Small intestine (tissue), 7 donors: ENCODE measurements at regions not wholly inside any gene's neighbourhood (a gene's known extent, or its start where the extent isn't known, plus 50 kb on each side); places are given as distances from the start of the nearest gene placed in this dataset.
"Not testable (repeated sequence)": the region's sequence is repeated elsewhere in the genome, so short reads cannot be mapped to it uniquely, and the experiment has no call there.

Source experiments
- DNase-seq, 2 donors: peaks; one replicate each; pipeline versions ENCODE4 v3.0.0 to v3.0.0-alpha.2; 2013
- FAIRE-seq: peaks from 2 replicates; lab custom pipeline; 2012; peaks lifted over from hg19 to GRCh38; lab: Jason Lieb, UNC
- H3K27ac ChIP-seq, 3 donors: one replicate each; pipeline ENCODE4 v1.5.1; 2013; ENCODE audit warnings: low read length in 2 of 3, mild to moderate bottlenecking in 2 of 3, control low read depth in 1 of 3, inconsistent platforms in 1 of 3, low read depth in 1 of 3, moderate library complexity in 1 of 3
- H3K27me3 ChIP-seq, 3 donors: one replicate each; pipeline ENCODE4 v1.6.1; 2013; ENCODE audit warnings: low read length in 3 of 3, inconsistent platforms in 1 of 3; ENCODE audit not compliant: control insufficient read depth in 3 of 3, insufficient read depth in 3 of 3
- H3K36me3 ChIP-seq, 3 donors: one replicate each; pipeline ENCODE4 v1.6.1; 2013; ENCODE audit warnings: low read length in 3 of 3, inconsistent platforms in 1 of 3, low read depth in 1 of 3, mild to moderate bottlenecking in 1 of 3, moderate library complexity in 1 of 3; ENCODE audit not compliant: control insufficient read depth in 3 of 3, insufficient read depth in 2 of 3
- H3K4me1 ChIP-seq, 3 donors: one replicate each; pipeline ENCODE4 v1.6.1; 2013; ENCODE audit warnings: low read length in 2 of 3, inconsistent platforms in 1 of 3, low read depth in 1 of 3, mild to moderate bottlenecking in 1 of 3, moderate library complexity in 1 of 3; ENCODE audit not compliant: control insufficient read depth in 3 of 3, insufficient read depth in 2 of 3
- H3K4me3 ChIP-seq, 3 donors: one replicate each; pipeline ENCODE4 v1.5.1; 2013; ENCODE audit warnings: low read length in 3 of 3, control low read depth in 1 of 3, inconsistent platforms in 1 of 3, low read depth in 1 of 3, mild to moderate bottlenecking in 1 of 3, moderate library complexity in 1 of 3
- H3K9me3 ChIP-seq, 2 donors: one replicate each; pipeline ENCODE4 v1.6.1; 2013; ENCODE audit warnings: low read depth in 1 of 2, low read length in 1 of 2; ENCODE audit not compliant: control insufficient read depth in 2 of 2, insufficient read depth in 1 of 2
- WGBS, 3 donors: extraction: QIAGEN DNeasy Blood & Tissue Kit; methylation state at CpG; one replicate each; pipeline ENCODE4 v1.1.7; 2013; 5-methylcytosine and 5-hydroxymethylcytosine counted together
- donor health status: healthy with polysubstance abuse.
- donor health status: control.
- donor health status: control.
- donor health status: Bipolar disorder and iron deficiency.
- donor health status: healthy.

DNA sequence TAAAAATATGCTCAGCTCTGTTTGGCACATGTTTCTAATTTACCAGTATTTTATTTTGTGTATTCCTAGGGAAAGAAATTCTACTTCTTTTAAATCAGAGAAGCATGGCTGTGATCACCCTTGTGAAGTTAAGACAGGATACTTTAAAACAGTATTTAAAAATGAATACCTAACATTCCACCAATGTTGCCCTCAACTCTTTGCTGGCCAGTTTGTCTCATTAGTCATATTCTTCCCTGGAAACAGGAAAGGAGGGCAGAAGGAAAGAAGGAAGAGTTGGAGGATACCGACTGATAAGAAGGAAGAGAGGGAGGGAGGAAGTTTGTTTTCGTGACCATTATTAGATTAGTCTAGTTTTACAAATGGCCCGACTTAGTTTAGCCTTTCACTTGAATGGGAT, 137.4 kb downstream of the PLK2 start:
- no peak for FAIRE-seq
- Histone ChIP-seq H3K27ac (no peak overlapping the region), H3K9me3 (no peaks in the 10 kb centered on the region), H3K4me1 (no peaks in the 10 kb centered on the region), H3K4me3 (no peak overlapping the region), H3K36me3 (no peaks in the 10 kb centered on the region), H3K27me3 (no peaks in the 10 kb centered on the region)
- DNase-seq, result no peak
- 51 to 71% (median 53%) methylated on average over 3 of the region's 3 CpGs for WGBS, 3 donors

DNA sequence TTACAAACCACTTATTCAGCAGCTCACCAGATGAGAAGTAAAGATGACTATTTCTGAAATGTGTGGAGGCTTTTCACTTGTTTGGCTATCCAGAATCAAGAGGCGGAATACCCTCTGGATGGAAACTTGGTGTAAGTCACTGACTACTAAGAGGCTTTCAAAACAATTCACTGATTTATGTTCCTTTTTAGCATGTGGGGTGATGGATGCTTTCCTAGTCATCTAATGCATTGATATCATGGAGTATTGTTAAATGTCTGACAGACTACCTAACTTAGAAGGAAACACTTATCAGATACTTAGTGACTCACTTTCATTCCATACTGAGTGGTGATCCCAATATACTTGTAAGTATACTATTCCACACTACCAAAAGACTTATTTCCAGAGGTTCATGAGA, 141.4 kb downstream of the PLK2 start:
- 84 to 88% (median 85%) methylated on average over 1 of the region's 1 CpG for WGBS, 3 donors
- Histone ChIP-seq H3K27me3 (no peaks in the 10 kb centered on the region), H3K4me1 (no peaks in the 10 kb centered on the region), H3K9me3 (no peaks in the 10 kb centered on the region), H3K36me3 (no peaks in the 10 kb centered on the region), H3K27ac (no peak overlapping the region), H3K4me3 (no peak overlapping the region)
- FAIRE-seq (no peak), DNase-seq (no peak)

DNA sequence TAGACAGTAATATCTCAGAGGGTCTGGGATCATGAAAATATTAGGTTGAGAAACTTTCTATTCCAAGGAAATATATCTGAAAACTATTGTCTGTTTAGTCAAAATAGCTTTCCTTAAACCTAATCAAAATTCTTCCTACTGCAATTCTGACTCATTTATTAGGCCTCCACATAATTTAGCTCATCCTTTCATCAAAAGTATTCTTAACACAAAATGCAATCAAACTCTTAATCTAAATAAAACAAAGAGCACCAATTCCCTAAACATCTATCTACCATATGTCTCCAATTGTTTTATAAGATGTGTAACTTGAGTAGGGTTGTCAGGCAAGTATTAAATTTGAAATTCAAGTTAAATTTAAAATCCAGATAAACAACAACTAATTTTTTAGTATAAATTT, 142.1 kb downstream of the PLK2 start:
- FAIRE-seq (no peak), DNase-seq (no peak)
- Histone ChIP-seq H3K4me3 (no peak overlapping the region), H3K4me1 (no peaks in the 10 kb centered on the region), H3K27ac (no peak overlapping the region), H3K9me3 (no peaks in the 10 kb centered on the region), H3K36me3 (no peaks in the 10 kb centered on the region), H3K27me3 (no peaks in the 10 kb centered on the region)

DNA sequence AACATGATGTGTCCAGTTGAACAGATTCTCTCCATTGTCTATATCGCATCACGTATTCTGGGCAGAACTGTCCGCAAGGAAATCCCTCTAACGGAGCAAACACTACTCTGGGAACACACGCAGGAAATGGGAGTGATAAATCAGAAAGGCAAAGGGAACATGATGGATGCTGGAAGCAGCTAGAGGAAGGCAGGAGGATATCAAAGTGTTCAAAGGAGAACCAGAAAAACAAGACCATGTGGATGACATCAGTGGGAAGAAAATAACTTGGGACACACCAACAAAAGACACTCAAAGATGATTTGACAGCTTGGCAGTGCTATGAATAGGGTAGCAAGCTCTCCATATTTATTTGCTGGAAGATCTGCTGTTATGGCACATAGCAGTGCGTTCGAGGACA, 142.9 kb downstream of the PLK2 start:
- no peaks in the 10 kb centered on the region for H3K27me3 ChIP-seq
- DNase-seq (no peak), FAIRE-seq (no peak)
- H3K36me3 ChIP-seq, result no peaks in the 10 kb centered on the region
- H3K4me1 ChIP-seq, result no peaks in the 10 kb centered on the region
- H3K9me3 ChIP-seq, result no peaks in the 10 kb centered on the region
- no peak overlapping the region for H3K4me3 ChIP-seq
- WGBS, 3 donors, result 83 to 95% (median 94%) methylated on average over 7 of the region's 7 CpGs
- no peak overlapping the region for H3K27ac ChIP-seq

DNA sequence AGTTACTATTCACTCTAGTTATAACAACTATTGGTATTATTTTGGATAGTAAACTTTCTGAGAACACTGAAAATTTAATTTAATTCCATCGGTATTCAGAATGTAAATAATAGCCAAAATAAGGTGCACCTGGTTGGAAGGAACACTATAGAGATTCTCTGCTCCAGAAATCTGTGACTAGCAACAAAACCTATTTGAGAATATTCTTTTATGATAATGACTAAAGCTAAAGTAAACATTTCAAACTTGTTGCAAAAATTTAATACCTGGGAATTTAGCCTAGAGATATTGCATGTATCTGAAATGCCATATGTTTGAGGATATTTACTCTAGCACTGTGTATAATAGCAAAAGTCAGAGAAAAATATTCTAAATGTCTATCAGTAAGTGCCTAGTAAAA, 144.1 kb downstream of the PLK2 start:
- WGBS, 3 donors, result 92 to 96% (median 93%) methylated on average over 1 of the region's 1 CpG
- H3K9me3 ChIP-seq, result no peaks in the 10 kb centered on the region
- no peaks in the 10 kb centered on the region for H3K4me1 ChIP-seq
- DNase-seq (no peak), FAIRE-seq (no peak)
- H3K27ac ChIP-seq, result no peak overlapping the region
- no peaks in the 10 kb centered on the region for H3K27me3 ChIP-seq
- no peak overlapping the region for H3K4me3 ChIP-seq
- H3K36me3 ChIP-seq, result no peaks in the 10 kb centered on the region

DNA sequence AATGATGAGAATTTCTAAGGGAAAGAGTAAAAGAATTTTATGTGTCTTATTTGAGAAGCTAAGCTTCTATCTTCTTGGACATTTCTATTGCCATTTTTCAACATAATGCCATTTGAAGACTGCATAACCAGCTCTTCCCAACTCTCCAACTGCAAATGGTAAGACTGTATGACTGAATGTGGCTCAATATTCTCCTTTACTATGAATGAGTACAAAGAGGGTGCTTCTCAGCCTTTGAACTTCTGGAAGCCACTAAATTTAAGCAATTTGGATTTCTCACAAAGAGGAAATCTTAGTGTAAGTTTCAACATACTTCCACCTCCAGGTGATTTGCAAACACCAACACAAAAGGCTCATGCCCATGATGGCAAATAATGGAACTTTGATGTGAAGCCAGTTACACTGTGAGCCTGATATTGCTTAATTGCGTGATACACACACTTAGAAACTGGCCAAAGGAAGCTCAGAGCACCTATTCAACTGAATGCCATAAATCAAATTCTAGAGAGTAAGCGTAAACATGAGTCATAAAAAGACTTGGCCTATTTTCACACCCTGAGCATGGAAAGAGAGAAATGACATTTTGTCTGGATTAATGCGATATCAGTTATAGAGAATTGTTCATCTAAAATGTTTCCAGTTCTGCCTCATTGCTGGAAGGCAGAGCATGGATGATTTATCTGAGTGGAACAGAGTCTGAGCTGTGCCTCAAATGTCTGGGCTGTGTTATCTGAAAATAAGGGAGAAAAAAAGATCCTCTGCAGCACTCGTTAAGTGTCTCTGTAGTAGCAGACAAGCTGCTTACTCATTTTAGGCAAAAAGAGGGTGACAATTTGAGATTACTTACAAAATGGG, 145.3 kb downstream of the PLK2 start:
- H3K4me1 ChIP-seq, result no peaks in the 10 kb centered on the region
- no peaks in the 10 kb centered on the region for H3K9me3 ChIP-seq
- no peaks in the 10 kb centered on the region for H3K27me3 ChIP-seq
- no peak overlapping the region for H3K27ac ChIP-seq
- H3K36me3 ChIP-seq, result no peaks in the 10 kb centered on the region
- DNase-seq (no peak), FAIRE-seq (no peak)
- H3K4me3 ChIP-seq, result no peak overlapping the region
- WGBS, 3 donors, result 45 to 74% (median 53%) methylated on average over 4 of the region's 4 CpGs

DNA sequence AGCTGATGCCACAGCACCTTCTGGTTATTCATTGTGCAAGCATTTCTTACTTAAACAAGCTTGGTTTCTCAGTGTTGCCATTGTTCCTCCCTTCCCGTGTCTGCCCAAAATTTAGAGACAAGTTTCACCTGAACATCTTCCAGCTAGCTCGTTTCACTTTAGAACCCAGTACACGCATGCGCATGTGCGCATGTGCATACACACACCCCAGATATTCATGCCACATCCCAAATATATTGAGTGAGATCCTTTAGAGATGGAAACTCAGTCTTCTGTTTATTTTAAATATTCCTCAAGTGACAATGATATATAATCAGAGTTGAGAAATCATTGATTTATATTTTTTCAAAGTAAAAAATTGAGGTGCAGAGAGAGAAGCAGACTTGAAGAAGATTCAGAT, 147.6 kb downstream of the PLK2 start:
- H3K4me3 ChIP-seq, result no peak overlapping the region
- H3K27ac ChIP-seq, result no peak overlapping the region
- no peaks in the 10 kb centered on the region for H3K4me1 ChIP-seq
- H3K27me3 ChIP-seq, result no peaks in the 10 kb centered on the region
- H3K9me3 ChIP-seq, result no peaks in the 10 kb centered on the region
- no peaks in the 10 kb centered on the region for H3K36me3 ChIP-seq
- DNase-seq (no peak), FAIRE-seq (no peak)
- WGBS, 3 donors, result 78 to 83% (median 82%) methylated on average over 5 of the region's 5 CpGs

DNA sequence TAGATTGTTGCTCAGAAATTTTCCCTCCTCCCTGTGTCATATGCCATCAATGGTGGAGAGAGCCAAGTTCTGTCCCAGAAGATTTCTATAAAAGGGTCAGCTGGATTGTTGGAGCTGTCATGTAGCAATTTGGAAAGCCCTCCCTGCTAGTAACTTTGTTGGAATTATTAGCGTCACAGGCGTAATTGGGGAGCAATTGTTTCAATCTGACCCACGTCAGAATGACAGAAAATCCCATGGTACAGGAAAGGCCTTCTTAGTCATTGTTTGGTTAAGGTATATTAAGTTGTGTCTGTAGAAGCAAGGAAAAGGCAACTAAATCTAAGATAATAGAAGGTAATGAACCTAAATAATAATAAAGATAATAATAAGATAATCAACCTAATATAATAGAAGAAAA, 148.4 kb downstream of the PLK2 start:
- FAIRE-seq (no peak), DNase-seq (no peak)
- H3K4me1 ChIP-seq, result no peaks in the 10 kb centered on the region
- no peaks in the 10 kb centered on the region for H3K36me3 ChIP-seq
- H3K27ac ChIP-seq, result no peak overlapping the region
- 83 to 86% (median 84%) methylated on average over 3 of the region's 3 CpGs for WGBS, 3 donors
- H3K9me3 ChIP-seq, result no peaks in the 10 kb centered on the region
- no peaks in the 10 kb centered on the region for H3K27me3 ChIP-seq
- no peak overlapping the region for H3K4me3 ChIP-seq

DNA sequence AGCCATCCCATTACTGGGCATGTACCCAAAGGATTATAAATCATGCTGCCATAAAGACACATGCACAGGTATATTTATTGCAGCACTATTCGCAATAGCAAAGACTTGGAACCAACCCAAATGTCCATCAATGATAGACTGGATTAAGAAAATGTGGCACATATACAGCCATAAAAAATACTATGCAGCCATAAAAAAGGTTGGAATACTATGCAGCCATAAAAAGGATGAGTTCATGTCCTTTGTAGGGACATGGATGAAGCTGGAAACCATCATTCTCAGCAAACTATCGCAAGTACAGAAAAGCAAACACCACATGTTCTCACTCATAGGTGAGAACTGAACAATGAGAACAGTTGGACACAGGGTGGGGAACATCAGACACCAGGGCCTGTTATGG, 151.5 kb downstream of the PLK2 start:
- not testable (repeated sequence) for H3K9me3 ChIP-seq, H3K4me1 ChIP-seq, DNase-seq, FAIRE-seq, H3K27ac ChIP-seq, H3K27me3 ChIP-seq, H3K36me3 ChIP-seq, H3K4me3 ChIP-seq
- 59 to 82% (median 71%) methylated on average over 2 of the region's 2 CpGs for WGBS, 3 donors
